GM03348 (cell line): ENCODE measurements at regions not wholly inside any gene's neighbourhood (a gene's known extent, or its start where the extent isn't known, plus 50 kb on each side); places are given as distances from the start of the nearest gene placed in this dataset.
A peak's percentile ranks its signal among the peaks of the same experiment; 100 is the strongest.

Experiments used
- DNase-seq: peaks from one replicate; pipeline ENCODE4 v3.0.0; 2012; ENCODE audit warnings: low spot score

DNA sequence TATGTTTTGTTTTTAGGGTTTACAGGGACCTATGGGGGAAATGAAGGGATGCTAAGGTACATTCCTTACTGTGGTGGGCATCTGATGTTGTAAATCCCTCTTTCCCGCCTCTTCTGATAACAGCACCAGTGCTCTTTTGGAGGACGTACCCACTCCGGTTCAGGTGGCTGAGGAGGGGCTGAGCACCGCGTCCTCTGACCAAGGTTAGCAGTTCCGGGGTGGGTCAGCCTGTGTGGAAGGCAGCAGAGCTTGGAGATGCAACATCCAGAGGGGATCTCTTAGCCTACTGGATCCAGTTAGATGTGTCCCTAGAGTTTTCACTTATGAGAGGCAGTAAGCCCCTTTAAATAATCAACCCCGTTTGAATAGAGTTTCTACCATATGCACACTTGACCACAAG is 135.3 kb upstream of the KCNG1 start:
- DNase-seq = no peak

DNA sequence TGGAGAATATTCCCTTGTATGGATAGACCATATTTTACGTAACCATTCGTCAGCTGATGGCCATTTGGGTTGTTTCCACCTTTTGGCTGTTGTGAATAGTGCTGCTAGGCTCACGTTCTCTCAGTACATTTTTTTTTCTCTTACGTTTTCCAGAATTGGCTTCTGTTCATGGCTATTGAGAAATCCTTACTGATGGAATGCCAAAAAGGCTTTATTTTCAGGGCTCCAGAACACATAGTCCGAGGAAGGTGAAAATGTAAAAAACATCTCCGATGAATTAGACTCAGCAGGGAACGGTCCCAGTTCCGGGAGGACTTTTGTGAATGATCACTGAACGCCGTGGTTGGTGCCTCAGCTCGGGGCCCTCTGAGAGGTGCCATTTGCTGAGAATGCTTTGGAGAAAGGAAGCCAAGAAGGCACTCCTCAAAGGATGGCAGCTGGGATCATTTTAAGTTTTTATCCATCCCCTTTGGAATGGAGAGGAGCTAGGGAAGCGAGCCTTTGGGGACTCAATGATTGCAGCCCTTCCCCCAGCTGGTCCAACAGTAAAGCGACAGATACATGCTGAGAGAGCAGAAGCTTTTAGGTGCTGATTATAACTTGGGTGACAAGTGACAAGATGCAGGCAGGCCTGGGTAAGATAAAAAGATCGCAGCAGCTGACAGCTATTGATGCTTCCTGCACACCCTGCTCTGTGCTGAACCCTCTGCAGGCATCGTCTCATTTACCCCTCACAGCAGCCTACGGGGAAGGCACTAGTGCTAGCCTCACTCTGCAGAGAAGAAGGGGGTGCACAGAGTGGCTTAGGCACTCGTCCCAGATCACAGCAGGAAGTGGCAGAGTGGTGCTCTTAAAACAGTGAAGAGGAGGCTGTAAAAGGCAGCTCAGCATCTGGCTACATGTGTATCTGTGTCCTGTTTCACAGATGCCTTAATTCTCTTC is 133.4 kb upstream of the KCNG1 start:
- DNase-seq = peak; percentile 58

DNA sequence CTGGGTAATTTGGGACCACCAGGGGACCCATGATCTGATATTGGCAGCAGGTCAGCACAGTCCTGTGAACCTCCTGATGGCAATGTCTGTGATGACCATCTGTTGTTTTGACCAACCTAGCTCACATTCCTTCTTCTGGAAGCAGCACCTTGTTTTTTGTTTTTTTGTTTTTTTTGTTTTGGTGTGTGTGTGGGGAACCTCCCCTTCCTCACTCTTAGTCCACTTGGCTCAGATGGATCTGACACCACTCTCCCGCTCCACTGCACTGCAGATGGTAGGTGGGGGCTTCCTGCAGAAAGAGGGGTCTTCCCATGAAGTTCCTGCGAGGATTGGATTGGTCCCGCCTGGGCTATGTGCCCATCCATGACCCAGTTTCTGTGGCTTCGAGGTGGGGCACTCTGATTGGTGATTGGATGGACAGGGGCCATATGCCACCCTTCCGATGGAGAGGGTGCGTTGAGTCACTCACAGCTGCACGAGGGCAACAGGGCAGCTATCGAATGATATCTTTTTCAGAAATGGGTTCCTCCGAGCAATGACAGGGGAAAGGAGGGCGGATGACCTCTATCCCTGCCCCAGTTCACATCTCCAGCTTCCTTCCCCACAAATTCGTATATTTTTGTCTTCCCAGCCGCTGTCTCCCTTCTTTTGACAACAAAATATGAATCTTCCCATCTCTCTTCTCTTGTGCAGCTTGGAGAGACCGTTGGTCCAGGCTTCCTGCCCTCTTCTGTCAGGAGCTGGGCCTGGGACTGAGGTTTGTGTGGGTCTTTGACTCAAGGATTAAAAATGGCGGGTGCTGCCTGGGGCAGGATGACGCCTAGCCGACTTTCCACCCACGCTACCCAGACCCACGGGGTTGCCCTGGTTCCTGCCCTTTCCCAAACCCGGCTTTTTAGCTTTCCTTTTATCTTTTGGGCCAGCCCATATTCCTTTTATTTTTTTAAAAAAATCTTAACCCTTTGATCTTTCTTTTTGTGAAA is 132.1 kb upstream of the KCNG1 start:
- no peak for DNase-seq

DNA sequence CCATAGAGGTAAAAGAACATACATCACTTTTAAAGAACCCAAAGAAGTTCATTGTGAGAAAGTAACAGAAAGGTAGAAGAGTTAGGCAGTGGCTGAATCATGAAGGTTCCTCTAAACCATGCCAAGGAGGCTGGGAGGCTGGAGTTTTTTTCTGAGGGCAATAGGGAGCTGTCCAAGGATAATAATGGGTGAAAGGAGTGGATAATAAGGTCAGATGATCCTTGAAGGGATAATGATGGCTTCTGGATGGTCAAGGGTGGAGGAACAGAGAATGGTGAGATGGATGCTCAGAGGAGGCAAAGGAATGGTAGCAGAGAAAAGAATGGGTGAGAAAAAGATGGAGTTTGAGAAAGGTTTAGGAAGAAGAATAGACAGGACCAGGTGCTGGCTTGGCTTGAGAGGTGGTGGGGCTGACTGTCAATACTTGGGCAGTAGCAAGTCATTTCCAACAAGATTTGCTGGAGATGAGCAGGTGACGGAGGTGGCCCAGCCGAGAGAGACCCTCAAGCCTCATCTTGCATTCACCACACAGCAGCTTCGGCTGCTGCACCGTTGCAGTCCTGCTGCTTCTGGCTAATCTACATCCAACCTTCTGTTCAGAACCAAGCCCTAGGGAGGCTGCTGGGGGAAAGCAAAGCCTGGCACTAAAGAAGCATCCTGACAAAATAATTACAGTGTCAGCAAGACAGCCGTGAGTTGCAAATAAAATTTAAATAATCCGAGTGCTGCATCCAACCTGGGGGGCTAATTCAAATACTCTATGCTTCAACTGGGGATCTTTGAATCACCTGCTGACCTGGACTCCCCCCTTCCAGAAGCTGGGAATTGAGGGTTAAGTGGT is 131.2 kb upstream of the KCNG1 start:
- no peak for DNase-seq

DNA sequence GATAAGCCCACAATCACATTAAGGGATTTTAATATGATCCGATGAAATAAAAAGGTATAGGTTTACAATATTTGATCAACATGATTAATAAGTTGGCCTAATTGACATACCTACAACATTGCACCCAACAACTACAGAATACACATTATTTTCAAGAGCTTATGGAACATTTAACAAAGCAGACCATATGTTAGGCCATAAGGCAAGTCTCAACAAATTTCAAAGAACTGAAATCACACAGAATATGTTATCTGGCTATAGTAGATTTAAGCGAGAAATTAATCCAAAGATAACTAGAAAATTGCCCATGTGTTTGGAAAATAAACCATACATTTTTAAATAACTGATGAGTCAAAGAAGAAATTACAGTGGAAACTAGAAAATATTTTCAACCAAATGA is 126.0 kb upstream of the KCNG1 start:
- DNase-seq = no peak

DNA sequence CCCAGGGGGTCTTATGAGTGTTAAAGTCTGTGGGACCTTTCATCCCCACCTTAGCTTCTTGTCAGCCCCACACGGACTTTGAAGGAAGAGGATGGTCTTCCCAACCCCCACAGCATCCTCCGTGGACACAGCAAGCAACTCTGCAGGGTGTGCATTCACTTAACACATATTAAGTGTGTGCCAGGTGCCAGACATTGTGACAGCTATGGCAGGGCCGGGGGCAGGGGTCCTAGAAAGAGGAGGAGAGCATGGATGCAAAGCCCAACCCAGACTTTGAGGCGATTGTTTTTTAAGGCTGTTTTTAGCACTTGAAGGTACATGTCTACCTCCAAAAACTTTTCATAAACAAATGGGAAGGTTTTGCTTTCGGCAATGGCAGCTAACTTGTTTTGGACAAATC is 121.6 kb upstream of the KCNG1 start:
- DNase-seq = no peak

DNA sequence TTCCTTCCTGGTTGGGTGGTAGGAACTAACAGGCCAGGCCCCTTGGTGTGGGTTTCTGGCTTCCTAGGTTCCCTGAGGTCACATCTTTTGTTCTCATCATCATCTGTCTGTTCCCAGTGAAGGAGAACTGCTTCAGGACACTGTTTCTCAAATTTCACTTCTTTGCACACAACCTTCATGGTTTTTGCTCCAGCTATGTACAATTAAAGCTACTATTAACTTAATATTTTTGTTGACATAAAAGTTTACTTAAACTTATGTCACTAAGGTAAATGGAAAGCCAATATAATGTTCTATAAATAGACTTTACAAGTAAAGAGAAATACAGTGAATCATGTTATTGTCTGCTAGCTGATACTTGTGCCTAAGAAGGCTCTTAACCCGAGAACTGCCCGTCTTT is 120.7 kb upstream of the KCNG1 start:
- DNase-seq = no peak

DNA sequence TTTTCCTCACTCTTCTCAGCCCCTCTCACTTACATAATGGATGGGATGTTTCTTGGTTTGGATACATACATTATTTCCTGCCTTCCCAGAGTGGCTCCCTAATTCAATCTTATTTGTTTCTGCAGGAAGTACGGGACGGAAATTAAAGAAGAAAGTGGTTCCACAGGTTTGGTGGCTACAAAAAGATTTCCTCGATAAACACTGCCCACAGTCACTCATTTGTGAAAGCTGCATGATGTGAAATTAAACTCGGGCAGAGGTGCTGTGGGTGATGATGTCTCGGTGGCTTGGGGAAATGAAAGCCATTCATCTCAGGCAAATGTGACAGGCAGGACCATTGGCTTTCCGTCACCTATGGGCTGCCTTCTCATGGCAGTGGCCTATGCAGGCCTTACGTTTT is 119.5 kb upstream of the KCNG1 start:
- no peak for DNase-seq

DNA sequence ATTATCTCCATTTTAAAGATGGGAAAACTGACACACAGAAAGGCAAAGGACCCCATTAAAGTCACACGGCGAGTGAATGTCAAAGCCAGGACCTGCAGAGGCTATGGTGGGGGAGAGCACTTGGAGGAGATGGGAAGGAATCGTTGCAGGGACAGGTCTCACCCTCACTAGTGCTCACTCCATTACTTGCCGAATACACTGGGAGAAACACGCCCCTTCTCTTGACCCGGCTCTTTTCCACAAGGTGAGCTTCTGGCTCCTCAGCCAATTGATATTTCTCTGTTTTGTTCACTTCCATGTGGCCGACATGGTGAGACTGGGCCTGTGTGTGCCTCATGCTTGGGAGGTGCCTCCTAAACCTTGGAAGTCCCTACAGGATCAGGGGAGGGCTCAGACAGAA is 117.8 kb upstream of the KCNG1 start:
- DNase-seq = no peak

DNA sequence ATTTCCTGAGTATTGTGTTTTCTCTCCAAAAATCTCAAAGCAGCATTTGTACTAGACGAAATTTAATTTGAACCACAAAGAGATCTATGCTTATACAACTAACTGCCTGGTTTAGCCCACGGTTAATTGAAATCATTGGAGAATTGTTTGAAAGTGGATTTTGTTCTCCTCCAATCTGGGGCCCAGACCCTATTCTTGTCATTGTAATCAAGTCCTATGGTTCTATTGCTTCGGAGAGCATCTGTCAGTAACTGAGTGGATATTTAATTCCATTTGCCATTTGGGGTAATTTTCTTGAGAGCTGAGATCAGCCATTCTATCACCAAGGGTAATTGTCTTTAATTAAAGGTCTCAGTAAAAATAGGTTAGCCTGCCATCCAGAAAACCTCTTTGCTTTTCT is 117.0 kb upstream of the KCNG1 start:
- no peak for DNase-seq

DNA sequence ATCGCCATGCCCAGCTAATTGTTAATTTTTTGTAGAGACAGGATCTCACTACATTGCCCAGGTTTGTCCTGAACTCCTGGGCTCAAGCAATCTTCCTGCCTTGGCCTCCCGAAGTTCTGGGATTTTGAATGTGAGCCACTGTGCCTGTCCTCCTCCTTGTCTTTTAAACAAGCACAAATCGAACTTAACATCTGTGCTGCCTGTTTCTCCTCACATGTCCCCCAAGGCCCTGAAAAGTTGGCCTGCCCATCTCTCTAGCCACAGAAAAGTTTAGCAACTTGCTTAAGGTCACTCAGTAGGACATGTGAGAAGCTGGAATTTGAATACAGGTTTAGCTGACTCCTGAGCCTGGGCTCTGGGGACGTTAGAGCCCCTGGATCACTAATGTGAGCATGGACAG is 115.7 kb upstream of the KCNG1 start:
- DNase-seq = no peak

DNA sequence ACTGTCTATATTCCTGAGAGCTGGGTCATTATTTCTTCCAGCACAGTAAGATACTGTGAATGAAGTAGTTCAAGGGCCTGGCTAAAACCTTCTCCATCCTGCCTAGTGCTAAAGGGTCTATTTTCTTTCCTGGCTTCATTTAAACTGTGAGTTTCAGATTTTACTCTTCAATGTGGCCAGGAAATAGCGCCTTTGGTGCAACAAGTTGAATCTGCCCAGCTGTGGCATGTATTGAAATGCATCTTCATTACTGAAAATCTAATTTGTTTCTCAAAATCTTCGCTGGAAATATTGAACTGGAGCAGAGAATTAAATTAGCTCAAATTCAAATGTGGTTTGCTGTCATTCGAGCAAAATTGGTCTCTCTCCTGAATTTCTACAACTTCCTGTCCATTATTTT is 114.6 kb upstream of the KCNG1 start:
- DNase-seq = no peak

DNA sequence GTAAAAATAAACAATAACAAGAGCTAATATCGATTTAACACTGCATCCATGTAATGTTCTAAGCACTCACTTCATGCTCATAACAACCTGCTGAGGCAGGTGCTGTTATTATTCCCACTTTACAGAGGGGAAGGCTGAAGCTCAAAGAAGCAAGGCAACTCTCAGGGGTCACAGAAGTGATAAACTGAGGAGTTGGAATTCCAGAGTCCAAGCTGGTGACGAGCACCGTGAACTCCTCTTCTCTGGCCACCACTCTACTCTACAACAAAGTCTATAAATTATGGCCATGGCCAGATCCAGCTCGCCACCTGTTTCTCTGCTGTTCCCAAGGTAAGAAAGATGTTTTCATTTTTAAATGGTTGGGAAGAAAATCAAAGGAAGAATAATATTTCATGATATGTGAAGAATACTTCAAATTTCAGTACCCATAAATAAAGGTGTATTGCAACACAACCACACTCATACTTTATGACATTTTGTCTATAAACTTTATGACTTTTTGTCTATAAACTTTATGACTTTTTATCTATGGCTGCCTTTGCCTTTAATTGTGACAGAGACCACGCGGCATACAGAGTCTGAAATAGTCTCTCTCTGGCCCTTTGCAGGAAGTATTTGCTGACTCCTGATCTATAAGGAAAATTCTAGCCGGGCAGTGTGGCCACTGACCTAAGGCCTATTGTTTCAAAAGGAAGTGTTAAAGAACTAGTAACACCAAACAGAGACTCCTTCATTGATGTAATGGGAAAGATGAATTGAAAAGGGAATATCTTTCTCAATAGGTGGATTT is 113.2 kb upstream of the KCNG1 start:
- DNase-seq = no peak

DNA sequence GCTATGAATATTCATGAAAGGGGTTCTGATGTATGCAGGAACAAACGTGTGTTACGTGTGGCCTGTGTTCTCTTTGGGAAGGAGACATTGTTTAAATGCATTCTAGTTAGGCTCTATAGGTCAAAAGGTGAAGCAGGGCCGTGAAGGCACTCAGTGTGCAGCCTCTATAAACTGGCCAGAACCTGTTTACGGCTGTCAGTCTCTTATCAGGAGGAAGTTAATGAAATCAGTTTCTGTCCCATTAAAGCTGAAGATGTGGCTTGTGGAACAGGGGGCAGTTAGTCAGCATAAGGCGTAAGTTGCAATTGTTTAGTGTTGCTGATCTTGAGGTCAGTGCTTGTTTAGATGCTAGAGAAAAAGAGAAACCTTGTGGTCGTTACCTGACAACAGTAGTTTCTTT is 111.5 kb upstream of the KCNG1 start:
- no peak for DNase-seq

DNA sequence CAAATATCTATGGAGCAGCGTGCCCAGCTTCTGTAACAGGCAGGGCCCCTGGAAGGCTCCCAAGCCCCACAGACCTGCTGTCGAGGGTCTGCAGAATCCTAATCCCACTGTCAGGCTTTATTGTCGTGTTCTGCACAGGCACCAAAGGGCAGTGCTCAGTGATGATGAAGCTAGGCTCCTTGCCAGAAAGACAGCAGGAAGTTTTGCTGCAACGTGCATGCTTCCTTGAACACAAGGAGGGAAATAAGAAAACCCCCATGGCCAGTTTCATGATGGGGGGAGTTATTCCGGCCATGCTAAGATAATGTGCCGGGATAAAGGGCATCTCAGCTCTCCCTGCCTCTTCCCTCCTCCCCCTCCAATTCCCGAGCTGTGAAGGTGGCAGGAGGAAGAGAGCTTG is 109.4 kb upstream of the KCNG1 start:
- DNase-seq = no peak

DNA sequence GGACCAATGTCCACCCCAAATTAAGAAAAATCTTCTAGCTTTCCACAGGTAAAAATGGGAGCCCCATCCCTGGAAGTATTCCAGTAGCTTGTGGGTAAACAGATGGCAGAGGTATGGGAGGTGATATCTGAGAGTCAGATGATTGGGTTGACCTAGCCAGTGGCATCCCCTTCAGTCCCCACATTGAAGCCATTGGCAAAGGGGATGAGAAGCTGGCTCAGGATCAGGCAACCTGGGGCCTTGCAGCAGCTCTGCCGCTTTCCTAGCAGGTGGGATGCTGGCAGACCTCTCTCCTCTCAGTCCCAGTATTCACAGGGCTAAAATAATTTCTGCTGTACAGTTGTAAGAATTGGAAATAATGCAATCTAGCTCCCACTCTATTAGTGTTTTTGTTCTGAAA is 108.9 kb upstream of the KCNG1 start:
- no peak for DNase-seq

DNA sequence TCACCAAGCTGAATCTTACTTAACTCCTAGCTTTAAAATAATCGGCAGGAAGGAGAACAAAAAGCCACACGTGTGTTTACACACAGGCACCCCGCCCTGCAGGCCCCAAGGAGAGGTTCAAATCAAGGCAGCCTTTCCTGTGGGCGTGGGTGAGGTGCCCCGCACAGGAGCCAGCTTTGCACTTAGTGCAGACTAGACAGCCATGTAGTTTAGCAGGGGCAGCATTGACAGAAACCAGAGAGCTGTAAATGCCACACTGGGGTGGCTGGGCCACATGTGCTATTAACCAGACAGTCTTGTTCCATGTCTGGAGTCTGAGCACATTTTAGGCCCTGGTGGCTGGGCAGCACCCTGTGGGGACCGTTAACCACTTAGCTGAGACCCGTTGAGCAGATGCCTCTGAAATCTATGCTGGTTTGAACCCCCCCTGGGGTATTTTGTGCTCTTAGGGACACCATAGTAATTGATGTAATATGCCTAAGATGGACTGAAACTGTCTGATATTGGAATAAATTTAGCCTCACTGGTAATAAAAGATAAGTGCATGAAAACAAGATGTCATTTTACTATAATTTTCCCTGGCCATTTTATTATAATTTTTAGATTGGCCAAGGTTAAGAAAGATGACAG is 106.4 kb upstream of the KCNG1 start:
- no peak for DNase-seq

DNA sequence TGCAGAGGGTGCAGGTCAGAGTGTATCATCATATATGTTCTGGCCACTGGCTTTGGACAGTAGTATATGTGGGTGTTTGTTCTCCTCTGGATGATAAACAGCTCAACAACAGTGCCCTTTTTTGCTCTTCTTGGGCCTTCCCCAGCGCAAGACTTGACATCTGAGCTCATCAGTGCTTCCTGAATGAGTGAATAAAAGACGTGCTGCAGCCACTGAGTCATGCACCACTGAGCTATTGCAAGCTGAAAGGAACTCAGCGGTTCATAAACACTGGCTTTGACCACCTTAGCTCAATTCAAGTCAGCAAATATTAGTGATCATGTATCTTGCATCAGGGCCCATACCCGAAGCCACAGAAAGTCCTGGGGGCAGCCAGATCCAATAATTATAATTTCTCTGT is 105.3 kb upstream of the KCNG1 start:
- peak; percentile 79 for DNase-seq

DNA sequence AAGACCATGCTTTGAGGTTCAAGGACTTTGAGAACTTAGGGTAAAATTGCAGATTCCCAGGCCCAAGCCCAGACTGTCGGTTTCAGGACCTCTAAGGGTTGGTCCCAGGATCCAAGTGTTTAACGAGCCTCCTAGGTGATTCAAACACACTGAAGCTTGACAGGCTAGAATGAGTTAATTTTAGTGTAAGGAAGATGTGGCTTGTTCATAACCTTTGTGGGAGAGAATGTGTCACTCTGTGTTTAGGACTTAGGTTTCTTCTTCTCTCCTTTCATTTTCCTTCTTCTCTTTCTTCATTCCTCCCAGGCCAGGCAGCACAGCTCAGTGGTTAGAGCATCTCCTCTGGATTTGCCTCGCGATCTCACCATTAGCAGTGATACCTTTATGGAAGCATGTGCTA is 104.8 kb upstream of the KCNG1 start:
- no peak for DNase-seq

DNA sequence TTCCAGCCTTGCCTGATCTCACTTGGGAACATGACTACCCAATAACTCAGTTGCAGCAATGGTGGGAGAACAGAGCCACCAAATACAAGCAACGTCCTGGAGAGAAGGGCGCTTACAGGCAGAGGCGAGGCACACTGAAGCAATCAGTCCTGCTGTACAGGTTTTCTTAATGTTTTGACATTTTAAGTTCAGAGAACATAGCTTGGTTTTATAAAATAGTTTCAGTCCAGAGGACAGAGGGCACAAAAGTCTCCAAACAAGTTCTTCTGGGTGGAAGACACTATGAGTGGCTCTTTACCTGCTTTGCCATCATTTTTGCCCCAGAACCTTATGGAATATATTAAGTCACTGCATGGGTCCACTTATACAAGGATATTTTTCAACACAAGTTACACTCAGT is 103.4 kb upstream of the KCNG1 start:
- no peak for DNase-seq

DNA sequence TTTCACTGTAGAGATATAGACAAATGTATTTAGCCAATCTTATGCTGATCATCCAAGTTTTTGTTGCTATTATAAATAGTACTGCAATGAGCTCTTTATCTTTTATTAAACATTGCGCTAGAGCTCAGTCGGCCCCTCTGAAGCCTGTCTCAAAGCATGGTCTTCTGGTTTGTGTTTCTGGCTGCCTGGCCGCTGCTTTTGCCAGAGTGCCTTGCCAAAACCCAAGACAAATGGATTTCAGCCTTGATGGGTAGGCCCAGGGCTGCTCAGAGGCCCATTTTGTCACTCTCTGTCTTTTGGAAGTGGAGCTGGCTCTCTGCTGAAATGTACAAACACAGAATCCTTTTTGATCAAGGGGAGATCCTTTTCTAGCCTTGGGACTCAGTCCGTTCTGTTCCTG is 102.9 kb upstream of the KCNG1 start:
- no peak for DNase-seq
